HEK293 (cell line): ENCODE measurements at regions not wholly inside any gene's neighbourhood (a gene's known extent, or its start where the extent isn't known, plus 50 kb on each side); places are given as distances from the start of the nearest gene placed in this dataset.

Source experiments
- CTCF ChIA-PET: fragments of 350-600 bp; formaldehyde crosslinking; extraction: SDS; loops from one replicate; lab custom pipeline; 2021; ENCODE audit warnings: antibody characterized with exemption; lab: Yijun Ruan, JAX
- POLR2A ChIA-PET: fragments of 300-600 bp; formaldehyde crosslinking; extraction: SDS; loops from one replicate; lab custom pipeline; 2020; ENCODE audit warnings: antibody characterized with exemption, inconsistent platforms; lab: Yijun Ruan, JAX
- H3K27ac ChIP-seq: fragments of 200-500 bp; sonication (Bioruptor generic); 2 replicates; pipeline ENCODE4 v1.5.1; 2014; ENCODE audit warnings: low read depth, low read length, control low read depth, inconsistent platforms; ENCODE audit errors: extremely low read depth
- H3K36me3 ChIP-seq, 2 experiments: fragments of 200-500 bp in 1 of 2; sonication (Bioruptor generic) in 1 of 2; 1 replicate in 1 of 2; 2 replicates in 1 of 2; pipeline ENCODE4 v1.5.1; 2014 to 2017; ENCODE audit warnings: inconsistent platforms in 2 of 2, low read length in 2 of 2; ENCODE audit not compliant: control insufficient read depth in 2 of 2, insufficient read depth in 1 of 2
- H3K4me1 ChIP-seq: fragments of 200-500 bp; sonication (Bioruptor generic); 2 replicates; pipeline ENCODE4 v1.5.1; 2014; ENCODE audit warnings: mild to moderate bottlenecking, low read length, inconsistent platforms; ENCODE audit not compliant: control insufficient read depth, insufficient read depth
- H3K4me3 ChIP-seq: 2 replicates; pipeline ENCODE4 v1.5.1; 2011; ENCODE audit warnings: low read depth, mild to moderate bottlenecking, control low read depth, low read length, moderate library complexity
- H3K9me3 ChIP-seq: fragments of 200-500 bp; sonication (Bioruptor generic); 2 replicates; pipeline ENCODE4 v1.5.1; 2014; ENCODE audit warnings: low read depth, low read length, inconsistent platforms; ENCODE audit not compliant: control insufficient read depth, insufficient read depth
- BCL11A ChIP-seq: fragments of 450-650 bp; formaldehyde crosslinking; IDR thresholded peaks from 2 replicates; pipeline ENCODE4 v1.5.1; 2016; ENCODE audit warnings: low read depth, missing biosample characterization, missing genetic modification characterization
- BCL6B ChIP-seq: fragments of 450-650 bp; formaldehyde crosslinking; IDR thresholded peaks from 2 replicates; pipeline ENCODE4 v1.5.1; 2017; ENCODE audit warnings: missing biosample characterization, missing genetic modification characterization
- KLF17 ChIP-seq: fragments of 450-650 bp; formaldehyde crosslinking; IDR thresholded peaks from 2 replicates; pipeline ENCODE4 v1.5.1; 2016; ENCODE audit warnings: missing biosample characterization, missing genetic modification characterization
- PRDM6 ChIP-seq: fragments of 450-650 bp; formaldehyde crosslinking; IDR thresholded peaks from 2 replicates; pipeline ENCODE4 v1.5.1; 2017; ENCODE audit warnings: missing biosample characterization, missing genetic modification characterization
- SETDB1 ChIP-seq: IDR thresholded peaks from one replicate; pipeline ENCODE4 v1.6.1; 2017; ENCODE audit warnings: mild to moderate bottlenecking, low read length, moderate library complexity, mixed read lengths; ENCODE audit not compliant: insufficient read length
- ZBTB21 ChIP-seq: fragments of 450-650 bp; formaldehyde crosslinking; IDR thresholded peaks from 2 replicates; pipeline ENCODE4 v1.5.1; 2017; ENCODE audit warnings: missing biosample characterization, missing genetic modification characterization
- ZBTB44 ChIP-seq: fragments of 450-650 bp; IDR thresholded peaks from 2 replicates; pipeline ENCODE4 v1.5.1; 2018; ENCODE audit warnings: missing biosample characterization, mild to moderate bottlenecking, missing genetic modification characterization
- ZBTB49 ChIP-seq: fragments of 450-650 bp; formaldehyde crosslinking; IDR thresholded peaks from 2 replicates; pipeline ENCODE4 v1.5.1; 2016; ENCODE audit warnings: missing biosample characterization, missing genetic modification characterization, low read depth
- ZFP37 ChIP-seq: fragments of 450-650 bp; formaldehyde crosslinking; IDR thresholded peaks from 2 replicates; pipeline ENCODE4 v1.5.1; 2016; ENCODE audit warnings: missing biosample characterization, missing genetic modification characterization
- ZNF138 ChIP-seq: fragments of 450-650 bp; formaldehyde crosslinking; IDR thresholded peaks from 2 replicates; pipeline ENCODE4 v1.5.1; 2016; ENCODE audit warnings: missing biosample characterization, missing genetic modification characterization, borderline replicate concordance
- ZNF157 ChIP-seq: fragments of 450-650 bp; formaldehyde crosslinking; IDR thresholded peaks from 2 replicates; pipeline ENCODE4 v1.5.1; 2016; ENCODE audit warnings: missing biosample characterization, missing genetic modification characterization
- ZNF184 ChIP-seq: fragments of 450-650 bp; IDR thresholded peaks from 2 replicates; pipeline ENCODE4 v1.5.1; 2018; ENCODE audit warnings: missing biosample characterization, mild to moderate bottlenecking, missing genetic modification characterization
- ZNF214 ChIP-seq: fragments of 450-650 bp; formaldehyde crosslinking; IDR thresholded peaks from 2 replicates; pipeline ENCODE4 v1.5.1; 2017; ENCODE audit warnings: missing biosample characterization, mild to moderate bottlenecking, missing genetic modification characterization, borderline replicate concordance
- ZNF239 ChIP-seq: fragments of 450-650 bp; formaldehyde crosslinking; IDR thresholded peaks from 2 replicates; pipeline ENCODE4 v1.5.1; 2016; ENCODE audit warnings: missing biosample characterization, missing genetic modification characterization
- ZNF302 ChIP-seq: fragments of 450-650 bp; formaldehyde crosslinking; IDR thresholded peaks from 2 replicates; pipeline ENCODE4 v1.5.1; 2016; ENCODE audit warnings: missing biosample characterization, missing genetic modification characterization, low read depth
- ZNF544 ChIP-seq: fragments of 450-650 bp; formaldehyde crosslinking; IDR thresholded peaks from 2 replicates; pipeline ENCODE4 v1.5.0; 2017; ENCODE audit warnings: missing biosample characterization, missing genetic modification characterization
- ZNF670 ChIP-seq: fragments of 450-650 bp; formaldehyde crosslinking; IDR thresholded peaks from 2 replicates; pipeline ENCODE4 v1.5.1; 2016; ENCODE audit warnings: missing biosample characterization, missing genetic modification characterization, low read depth
- ZNF707 ChIP-seq: fragments of 450-650 bp; formaldehyde crosslinking; IDR thresholded peaks from 2 replicates; pipeline ENCODE4 v1.5.1; 2016; ENCODE audit warnings: missing biosample characterization, missing genetic modification characterization
- ZNF830 ChIP-seq: fragments of 450-650 bp; IDR thresholded peaks from 2 replicates; pipeline ENCODE4 v1.5.0; 2018; ENCODE audit warnings: missing biosample characterization, missing genetic modification characterization, low read depth, mild to moderate bottlenecking, moderate library complexity
- TF ChIP-seq, protein P1 (sequence below): fragments of 450-650 bp; formaldehyde crosslinking; IDR thresholded peaks from 2 replicates; pipeline ENCODE4 v1.5.1; 2017; ENCODE audit warnings: missing biosample characterization, missing genetic modification characterization
- TF ChIP-seq, protein P2 (sequence below): fragments of 450-650 bp; formaldehyde crosslinking; IDR thresholded peaks from 2 replicates; pipeline ENCODE4 v1.5.1; 2016; ENCODE audit warnings: missing biosample characterization, missing genetic modification characterization, low read depth

- CTCF ChIA-PET = no interaction called here
- no peaks in the 10 kb centered on the region for H3K36me3 ChIP-seq
- no peak overlapping the region for H3K27ac ChIP-seq
- H3K4me1 ChIP-seq = no peaks in the 10 kb centered on the region
- POLR2A ChIA-PET = no interaction called here
- TF ChIP-seq BCL11A (no peak), PRDM6 (tag by site-specific recombination) (no peak), ZBTB21 (no peak), ZNF544 (tag by site-specific recombination) (no peak), ZNF302 (tag by site-specific recombination) (no peak), ZNF157 (no peak), ZBTB44 (tag by site-specific recombination) (no peak), ZBTB49 (no peak), ZNF214 (tag by site-specific recombination) (no peak), ZNF707 (tag by site-specific recombination) (no peak), ZNF830 (tag by site-specific recombination) (no peak), ZNF138 (no peak), ZNF670 (tag by site-specific recombination) (no peak), KLF17 (tag by site-specific recombination) (no peak), BCL6B (tag by site-specific recombination) (no peak), ZNF239 (no peak)
- TF ChIP-seq, protein P1, sequence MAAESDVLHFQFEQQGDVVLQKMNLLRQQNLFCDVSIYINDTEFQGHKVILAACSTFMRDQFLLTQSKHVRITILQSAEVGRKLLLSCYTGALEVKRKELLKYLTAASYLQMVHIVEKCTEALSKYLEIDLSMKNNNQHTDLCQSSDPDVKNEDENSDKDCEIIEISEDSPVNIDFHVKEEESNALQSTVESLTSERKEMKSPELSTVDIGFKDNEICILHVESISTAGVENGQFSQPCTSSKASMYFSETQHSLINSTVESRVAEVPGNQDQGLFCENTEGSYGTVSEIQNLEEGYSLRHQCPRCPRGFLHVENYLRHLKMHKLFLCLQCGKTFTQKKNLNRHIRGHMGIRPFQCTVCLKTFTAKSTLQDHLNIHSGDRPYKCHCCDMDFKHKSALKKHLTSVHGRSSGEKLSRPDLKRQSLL = no peak
- H3K9me3 ChIP-seq = no peaks in the 10 kb centered on the region
- H3K4me3 ChIP-seq = no peak overlapping the region
Observed at GRCh38 chr11:101262258-101262657, 132.6 kb upstream of the PGR start.

DNA sequence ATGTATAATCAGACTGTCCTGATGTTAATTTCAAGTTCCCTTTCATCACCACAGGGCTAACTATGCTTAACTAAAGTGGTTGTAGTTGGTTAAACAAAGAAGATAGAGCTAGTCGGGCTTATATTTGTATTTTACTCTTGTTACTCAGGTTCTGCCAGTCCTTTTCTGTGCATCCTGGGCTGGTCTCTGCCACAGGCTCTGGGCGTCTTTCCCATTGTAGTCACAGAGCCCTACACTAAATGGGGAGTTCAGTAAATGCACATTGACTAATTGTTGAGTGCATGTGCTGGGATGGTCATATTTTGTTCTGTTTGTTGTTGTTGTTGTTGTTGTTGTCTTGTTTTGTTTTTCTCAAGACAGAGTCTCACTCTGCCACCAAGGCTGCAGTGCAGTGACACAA is 125.4 kb upstream of the PGR start:
- Histone ChIP-seq H3K4me3 (no peak overlapping the region), H3K27ac (no peak overlapping the region), H3K4me1 (no peaks in the 10 kb centered on the region), H3K36me3 (no peaks in the 10 kb centered on the region), H3K9me3 (no peaks in the 10 kb centered on the region)
- POLR2A ChIA-PET = no interaction called here
- CTCF ChIA-PET = no interaction called here
- no peak for TF ChIP-seq ZNF184
- TF ChIP-seq, protein P2, sequence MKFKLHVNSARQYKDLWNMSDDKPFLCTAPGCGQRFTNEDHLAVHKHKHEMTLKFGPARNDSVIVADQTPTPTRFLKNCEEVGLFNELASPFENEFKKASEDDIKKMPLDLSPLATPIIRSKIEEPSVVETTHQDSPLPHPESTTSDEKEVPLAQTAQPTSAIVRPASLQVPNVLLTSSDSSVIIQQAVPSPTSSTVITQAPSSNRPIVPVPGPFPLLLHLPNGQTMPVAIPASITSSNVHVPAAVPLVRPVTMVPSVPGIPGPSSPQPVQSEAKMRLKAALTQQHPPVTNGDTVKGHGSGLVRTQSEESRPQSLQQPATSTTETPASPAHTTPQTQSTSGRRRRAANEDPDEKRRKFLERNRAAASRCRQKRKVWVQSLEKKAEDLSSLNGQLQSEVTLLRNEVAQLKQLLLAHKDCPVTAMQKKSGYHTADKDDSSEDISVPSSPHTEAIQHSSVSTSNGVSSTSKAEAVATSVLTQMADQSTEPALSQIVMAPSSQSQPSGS = no peak
- TF ChIP-seq, protein P1 = no peak
- TF ChIP-seq SETDB1 = no peak
- TF ChIP-seq ZFP37 (tag by site-specific recombination) = no peak
